NOMO-1 (cell line): ENCODE measurements at regions not wholly inside any gene's neighbourhood (a gene's known extent, or its start where the extent isn't known, plus 50 kb on each side); places are given as distances from the start of the nearest gene placed in this dataset.

ENCODE experiments used
- DNase-seq, 2 experiments: peaks; one replicate each; lab custom pipeline; 2025; ENCODE audit not compliant: unreplicated experiment in 2 of 2; lab: John Stamatoyannopoulos, UW

DNA sequence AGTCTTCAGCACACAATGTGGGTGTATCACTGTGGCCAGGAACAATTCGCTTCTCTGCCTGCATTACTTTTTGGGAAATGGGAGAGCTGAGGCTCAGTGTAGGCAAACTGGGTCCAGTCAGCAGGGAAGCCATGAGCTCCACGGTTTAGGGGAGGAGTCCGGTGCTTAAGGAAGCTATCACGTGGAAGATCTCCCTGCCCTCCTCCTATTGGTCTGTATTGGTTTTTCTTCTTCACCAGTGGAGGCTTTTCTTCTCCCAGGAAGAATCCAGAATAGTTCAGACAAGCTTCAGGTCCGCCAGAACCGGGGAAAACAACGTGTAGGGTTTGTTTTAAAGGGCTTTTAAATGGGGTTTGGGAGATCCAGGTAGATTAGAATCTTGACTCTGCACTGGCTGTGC, 156.2 kb upstream of the CAMK1G start:
- DNase-seq, result no peak

DNA sequence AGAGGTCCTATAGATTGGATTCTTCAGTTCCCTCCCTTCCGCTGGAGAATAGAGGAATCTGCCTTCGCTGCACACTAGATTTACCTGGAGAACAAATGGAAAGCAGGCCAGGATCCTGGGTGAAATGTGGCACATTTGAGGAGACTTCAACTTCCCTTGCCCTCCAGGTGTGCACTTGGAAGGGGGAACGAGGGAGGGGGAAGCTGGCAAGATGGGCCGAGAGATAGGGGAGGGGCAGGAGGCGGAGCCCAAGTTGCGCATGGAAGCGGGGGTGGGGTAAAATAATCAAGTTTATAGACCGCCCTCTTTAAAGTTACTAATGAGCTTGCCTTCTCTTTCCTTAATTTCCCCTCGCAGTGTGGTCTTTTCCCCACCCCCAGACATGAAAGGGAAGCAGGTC, 155.7 kb upstream of the CAMK1G start:
- DNase-seq, result no peak

DNA sequence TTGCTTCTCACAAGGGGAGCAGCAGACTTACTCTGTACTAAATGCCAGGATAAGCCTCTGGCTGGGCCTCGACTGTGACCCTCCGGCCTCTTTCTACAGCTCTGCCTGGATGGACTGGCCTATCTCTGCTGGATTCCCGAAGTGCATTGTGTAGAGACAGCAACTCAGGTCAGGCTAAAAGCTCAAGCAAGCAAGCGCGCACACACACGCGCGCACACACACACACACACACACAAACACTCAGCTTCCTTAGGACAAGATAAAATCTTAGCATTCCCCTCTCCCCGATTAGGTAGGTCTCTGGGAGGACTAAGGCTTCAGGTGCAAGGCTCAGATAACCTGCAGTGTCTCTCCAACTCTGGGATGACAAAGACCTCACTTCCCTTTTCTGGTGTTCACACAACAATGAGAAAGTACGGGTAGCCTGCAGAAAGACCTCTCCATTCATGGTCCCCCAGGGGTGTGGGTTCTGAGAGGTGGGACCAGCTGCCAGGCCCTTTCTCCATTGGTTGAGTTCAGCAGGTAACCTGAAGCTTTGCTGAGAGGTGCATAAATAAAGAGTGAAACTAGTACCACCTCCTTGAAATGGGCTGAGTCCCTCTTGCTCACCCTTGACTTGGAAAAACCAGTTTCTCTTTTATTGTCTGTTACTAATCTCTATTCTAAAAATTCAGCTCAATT, 155.1 kb upstream of the CAMK1G start:
- no peak for DNase-seq

- no peak for DNase-seq
Measured at GRCh38 chr1:209429611-209430010, 153.9 kb upstream of the CAMK1G start.

- DNase-seq, result no peak
Measured at GRCh38 chr1:209430107-209430506, 153.4 kb upstream of the CAMK1G start.

GRCh38 chr1:209430821-209431259, 152.7 kb upstream of the CAMK1G start:
- no peak for DNase-seq

DNA sequence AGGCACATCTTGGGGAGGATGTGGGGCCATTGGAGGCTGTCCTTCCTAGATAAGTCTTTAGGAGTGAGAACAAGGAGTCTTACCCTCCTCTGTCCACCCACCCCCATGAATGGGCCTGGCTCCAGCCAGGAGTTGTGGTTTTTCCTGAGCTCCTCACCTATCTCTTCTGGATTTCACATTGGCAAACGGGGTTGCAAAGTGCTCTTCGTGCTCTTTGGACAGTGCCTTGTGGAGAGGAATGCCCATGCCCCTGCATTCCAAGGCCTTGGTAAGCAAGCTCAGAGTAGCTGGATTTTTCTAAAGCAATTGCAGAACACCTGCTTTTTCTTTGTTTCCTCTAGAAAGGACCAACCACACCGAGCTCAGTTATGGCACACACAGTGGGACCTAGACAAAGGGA, 152.1 kb upstream of the CAMK1G start:
- DNase-seq, result no peak

GRCh38 chr1:209431813-209432442, 151.6 kb upstream of the CAMK1G start:
- DNase-seq, result no peak

DNA sequence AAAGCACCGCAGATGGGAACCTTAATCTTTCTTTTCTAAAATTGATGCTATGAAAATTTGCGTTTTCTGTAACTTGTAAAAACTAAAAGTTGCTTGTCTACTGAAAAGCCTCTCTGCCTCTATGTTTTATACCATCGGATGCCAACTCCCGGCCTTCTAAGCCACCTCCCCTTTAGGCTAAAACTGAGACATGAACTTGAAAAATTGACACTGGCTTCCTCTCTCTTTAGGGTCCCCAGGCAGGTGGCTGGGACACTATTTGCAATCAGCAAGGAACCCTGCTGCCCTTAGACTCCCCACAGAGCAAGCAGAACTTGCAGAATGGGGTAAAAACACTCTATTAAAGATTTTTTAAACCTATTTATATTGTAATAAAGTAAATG, 151.1 kb upstream of the CAMK1G start:
- DNase-seq, result no peak

- DNase-seq, result no peak
Measured at GRCh38 chr1:209433649-209434031, 149.9 kb upstream of the CAMK1G start.

- DNase-seq, result no peak
Measured at GRCh38 chr1:209434066-209434465, 149.4 kb upstream of the CAMK1G start.

DNA sequence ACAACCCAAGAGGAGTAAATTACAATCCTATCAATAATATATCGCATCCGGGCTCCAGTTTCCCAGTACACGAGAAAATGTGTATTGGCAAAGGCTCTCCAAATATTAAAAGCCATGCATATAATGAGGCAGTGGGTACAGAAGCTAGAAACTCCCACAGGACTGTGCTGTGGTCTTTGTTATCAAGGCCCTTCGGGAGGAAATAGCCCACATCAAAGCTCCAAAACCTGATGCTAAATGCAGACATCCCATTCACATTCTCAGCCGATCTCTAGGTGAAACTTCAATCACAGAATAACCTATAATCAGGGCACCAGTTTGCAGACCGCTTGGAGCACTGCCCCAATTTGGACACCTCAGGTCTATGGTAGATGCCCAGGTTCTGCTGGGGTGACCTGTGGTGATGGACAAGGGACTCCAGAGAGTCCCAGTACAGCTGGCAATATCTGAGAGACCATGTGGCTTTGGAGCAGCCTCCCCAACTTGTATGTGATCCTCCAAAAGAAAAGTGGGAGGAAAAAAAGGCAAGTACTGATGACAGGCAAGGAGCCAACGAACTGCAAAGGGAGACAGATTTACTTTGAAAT, 148.8 kb upstream of the CAMK1G start:
- DNase-seq, result no peak

DNA sequence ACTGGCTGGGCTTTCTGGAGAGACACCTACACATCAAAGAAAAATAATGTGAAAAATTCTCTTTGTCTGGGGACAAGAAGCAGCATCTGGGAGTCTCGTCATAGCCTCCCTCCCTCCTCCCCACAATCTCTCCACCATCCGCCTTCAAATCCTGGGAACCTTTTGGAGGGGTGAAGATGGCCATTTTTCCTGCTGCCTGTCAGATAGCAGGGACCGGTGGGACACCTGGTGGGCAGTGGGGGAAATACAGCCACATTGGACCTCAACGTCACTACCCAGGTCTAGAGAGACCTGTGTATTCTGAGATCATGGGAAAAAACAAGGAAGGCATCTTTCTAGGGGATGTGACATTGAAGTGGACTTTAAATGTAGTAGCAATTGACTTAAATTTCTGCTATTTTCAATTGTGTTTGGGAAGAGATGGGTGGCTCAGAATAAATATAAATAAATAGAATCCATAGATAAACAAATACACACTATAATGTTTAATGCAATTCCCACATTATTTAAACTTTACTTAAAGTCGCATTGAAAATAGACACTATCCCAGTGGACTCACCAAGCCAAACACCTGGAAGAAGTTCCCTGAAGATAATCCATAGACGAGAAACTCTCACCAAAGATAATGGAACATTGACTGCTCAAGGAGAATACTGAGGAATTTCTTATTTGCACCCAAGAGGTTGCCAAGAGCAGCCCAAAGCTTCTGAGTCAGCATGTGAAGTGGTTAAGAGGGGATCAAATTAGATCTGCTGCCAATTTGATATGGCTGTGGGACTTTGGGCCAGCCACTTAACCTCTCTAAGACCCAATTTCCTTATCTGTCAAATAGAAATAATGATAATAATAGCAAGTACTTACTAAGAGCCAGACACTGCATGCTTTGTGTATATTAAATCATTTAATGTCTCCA, 147.6 kb upstream of the CAMK1G start:
- DNase-seq, result peak; percentile 13 to 15

GRCh38 chr1:209439828-209440227, 143.7 kb upstream of the CAMK1G start:
- no peak for DNase-seq

GRCh38 chr1:209443361-209443931, 140.1 kb upstream of the CAMK1G start:
- DNase-seq, result no peak

DNA sequence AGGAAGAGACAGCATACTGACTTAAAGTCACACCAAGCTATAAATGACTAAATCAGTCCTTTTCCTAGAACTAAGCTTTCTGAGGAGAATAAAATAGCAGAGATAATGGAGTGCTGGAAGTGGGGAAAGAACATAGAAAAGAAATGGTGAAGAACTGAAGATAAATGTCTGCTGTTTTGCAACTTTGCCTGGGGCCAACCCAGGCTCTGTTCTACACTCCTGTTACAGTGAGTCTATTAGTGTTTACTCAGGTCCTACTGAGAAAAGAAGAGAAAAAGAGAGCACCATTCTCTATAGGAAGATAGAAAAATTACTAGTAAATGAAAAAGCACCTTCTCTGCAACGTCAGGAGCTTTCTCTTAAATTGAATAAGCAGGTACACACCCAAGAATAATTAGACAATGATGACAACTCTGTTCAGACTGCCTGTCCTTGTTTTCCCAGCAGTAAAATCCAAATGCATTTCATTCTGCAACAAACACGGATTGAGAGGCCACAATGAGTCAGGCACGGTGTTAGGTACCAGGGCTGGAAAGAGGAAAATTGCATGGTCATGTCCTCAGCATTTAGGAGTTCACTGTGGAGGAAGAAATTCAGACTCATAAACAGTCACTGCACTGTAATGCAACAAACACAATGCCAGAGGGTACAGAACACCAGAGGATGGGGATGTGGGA, 139.4 kb upstream of the CAMK1G start:
- no peak for DNase-seq

DNA sequence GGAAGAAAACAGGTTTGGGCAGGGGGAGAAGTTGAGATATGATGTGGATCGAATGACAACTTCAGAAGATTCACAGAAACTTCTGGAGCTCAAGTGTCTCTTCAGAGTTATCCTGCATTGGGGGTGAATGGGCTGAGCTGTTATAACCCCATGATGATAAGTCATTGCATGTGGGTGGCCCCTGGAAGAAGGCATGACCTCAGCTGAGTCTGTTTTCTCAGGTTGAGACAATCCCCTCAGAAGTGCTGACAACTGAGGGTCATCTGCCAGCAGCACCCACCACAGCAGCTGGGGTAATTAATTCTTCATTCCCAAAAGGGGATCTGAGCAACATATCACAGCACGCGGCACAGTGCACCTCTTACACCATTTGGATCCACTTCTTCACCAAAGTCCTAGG, 138.6 kb upstream of the CAMK1G start:
- DNase-seq, result no peak

DNA sequence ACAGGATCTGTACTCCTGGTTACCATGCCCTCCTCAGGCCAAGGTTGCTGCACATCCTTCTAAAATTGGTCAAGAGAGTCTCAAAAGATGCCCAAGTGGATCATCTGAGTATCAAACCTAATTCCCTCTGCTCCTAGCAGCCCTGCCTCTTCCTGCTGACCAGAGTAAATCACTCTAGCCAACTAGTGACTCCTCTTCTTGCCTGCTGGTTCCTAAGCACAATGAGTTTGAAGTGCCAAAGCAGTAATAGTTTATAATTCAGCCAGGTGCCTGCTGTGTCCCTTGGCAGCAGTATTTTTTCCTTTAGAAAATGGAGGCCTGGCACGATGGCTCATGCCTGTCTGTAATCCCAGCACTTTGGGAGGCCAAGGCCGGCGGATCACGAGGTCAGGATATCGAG, 137.9 kb upstream of the CAMK1G start:
- DNase-seq, result no peak

- DNase-seq, result no peak
Measured at GRCh38 chr1:209446356-209446755, 137.2 kb upstream of the CAMK1G start.

DNA sequence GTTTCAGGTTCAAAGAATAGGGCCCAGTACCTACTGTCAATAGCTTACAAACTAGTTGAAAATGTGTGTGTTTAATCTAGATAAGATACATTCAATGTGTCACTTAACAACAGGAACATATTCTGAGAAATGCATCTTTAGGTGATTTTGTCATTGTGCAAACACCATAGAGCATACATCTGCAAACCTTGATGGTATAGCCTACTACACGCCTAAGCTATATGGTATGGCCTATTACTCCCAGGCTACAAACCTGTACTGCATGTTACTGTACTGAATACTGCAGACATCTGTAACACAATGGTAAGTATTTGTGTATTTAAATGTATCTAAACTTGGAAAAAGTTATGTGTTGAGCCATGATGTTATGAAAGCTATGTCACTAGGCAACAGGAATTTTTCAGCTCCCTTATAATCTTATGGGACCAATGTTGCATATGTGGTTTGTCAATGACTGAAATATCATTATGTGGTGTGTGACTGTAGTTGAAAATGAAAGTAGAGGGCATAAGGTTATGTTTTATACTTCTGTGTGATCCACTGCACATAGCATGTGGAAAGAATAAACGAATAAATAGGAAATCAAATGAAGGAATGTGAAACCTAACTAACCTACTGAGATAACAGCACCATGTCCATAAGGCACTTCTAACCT, 129.0 kb upstream of the CAMK1G start:
- DNase-seq, result no peak
